K562 (cell line): ENCODE measurements at regions not wholly inside any gene's neighbourhood (a gene's known extent, or its start where the extent isn't known, plus 50 kb on each side); places are given as distances from the start of the nearest gene placed in this dataset.

Experiments used
- ATAC-seq: fragments of 200-7000 bp; cut with Tn5 transposase; 3 replicates; pipeline ENCODE4 v1.9.1; 2020; ENCODE audit warnings: moderate library complexity
- BruUV-seq: library from RNA; stranded (reverse); fragments of 400-500 nt; replicated peaks from 2 replicates; lab custom pipeline; 2021; lab: Mats Ljungman, UMichigan
- CTCF ChIA-PET: fragments of 300-600 bp; formaldehyde crosslinking; extraction: SDS; loops from one replicate; lab custom pipeline; 2021; ENCODE audit warnings: low intra/inter-chr PET ratio; lab: Yijun Ruan, JAX
- POLR2A ChIA-PET: fragments of 300-600, 350-650 bp; sonication (Branson Sonifier 250); formaldehyde crosslinking; extraction: SDS; loops from one replicate; lab custom pipeline; 2021; ENCODE audit warnings: antibody characterized with exemption, inconsistent platforms; lab: Yijun Ruan, JAX
- DNase-seq, 4 experiments: peaks; one replicate each; pipeline versions ENCODE4 v3.0.0 to v3.0.0-alpha.2; 2011 to 2018; ENCODE audit warnings: low spot score in 3 of 4, mixed read lengths in 3 of 4; ENCODE audit errors: extremely low read depth in 1 of 4
- FAIRE-seq: peaks from 2 replicates; lab custom pipeline; 2011; peaks lifted over from hg19 to GRCh38; lab: Jason Lieb, UNC
- H2AFZ ChIP-seq: 2 replicates; pipeline ENCODE4 v1.6.0; 2011; ENCODE audit warnings: low read depth, low read length, control low read depth, inconsistent platforms
- H3K27ac ChIP-seq: fragments of 200-600 bp; 3 replicates; pipeline ENCODE4 v1.8.0; 2011; ENCODE audit warnings: low read depth, mild to moderate bottlenecking, control low read depth, inconsistent platforms, low read length, moderate library complexity, mixed read lengths; ENCODE audit errors: extremely low read depth
- H3K27me3 ChIP-seq, 2 experiments: fragments of 300-600 bp in 1 of 2; 2 replicates in 1 of 2; 3 replicates in 1 of 2; pipeline versions ENCODE4 v1.6.0 to v1.8.0; 2011; ENCODE audit warnings: inconsistent platforms in 2 of 2, low read length in 2 of 2, mild to moderate bottlenecking in 1 of 2, mixed read lengths in 1 of 2, moderate library complexity in 1 of 2; ENCODE audit not compliant: control insufficient read depth in 2 of 2, insufficient read depth in 2 of 2
- H3K36me3 ChIP-seq: fragments of 300-600 bp; 3 replicates; pipeline ENCODE4 v1.8.0; 2011; ENCODE audit warnings: mild to moderate bottlenecking, low read length, inconsistent platforms; ENCODE audit not compliant: control insufficient read depth, insufficient read depth
- H3K4me1 ChIP-seq, 2 experiments: fragments of 200-600 bp in 1 of 2; replicated peaks in 1 of 2; 2 replicates in 1 of 2; 3 replicates in 1 of 2; pipeline versions ENCODE4 v1.5.1 to v1.8.0; 2011; ENCODE audit warnings: inconsistent platforms in 2 of 2, low read length in 2 of 2, mild to moderate bottlenecking in 1 of 2, mixed read lengths in 1 of 2, moderate library complexity in 1 of 2; ENCODE audit not compliant: control insufficient read depth in 2 of 2, insufficient read depth in 2 of 2
- H3K4me2 ChIP-seq: 2 replicates; pipeline ENCODE4 v1.6.1; 2011; ENCODE audit warnings: low read length, control low read depth, inconsistent platforms, mixed read lengths; ENCODE audit not compliant: insufficient read depth
- H3K4me3 ChIP-seq: fragments of 200-600 bp; sonication (generic), shearing (Covaris generic); 2 replicates; pipeline ENCODE4 v1.5.1; 2016; ENCODE audit warnings: control low read depth, inconsistent platforms
- H3K79me2 ChIP-seq: fragments of 200-600 bp; 3 replicates; pipeline ENCODE4 v1.8.0; 2011; ENCODE audit warnings: low read length, inconsistent platforms; ENCODE audit not compliant: control insufficient read depth, insufficient read depth
- H3K9ac ChIP-seq, 2 experiments: 2 replicates each; pipeline versions ENCODE4 v1.6.0 to v1.6.1; 2011; ENCODE audit warnings: low read depth in 2 of 2, low read length in 2 of 2, control low read depth in 1 of 2, inconsistent platforms in 1 of 2, mild to moderate bottlenecking in 1 of 2, mixed read lengths in 1 of 2; ENCODE audit not compliant: insufficient read depth in 1 of 2
- H3K9me1 ChIP-seq: one replicate; pipeline ENCODE4 v1.6.0; 2011; ENCODE audit warnings: inconsistent platforms, mild to moderate bottlenecking, low read length, moderate library complexity; ENCODE audit not compliant: control insufficient read depth, insufficient read depth
- H3K9me3 ChIP-seq: replicated peaks from 2 replicates; pipeline ENCODE4 v1.5.1; 2011; ENCODE audit warnings: low read depth, low read length, inconsistent platforms; ENCODE audit not compliant: control insufficient read depth, insufficient read depth
- H4K20me1 ChIP-seq: replicated peaks from 2 replicates; pipeline ENCODE4 v1.6.1; 2011; ENCODE audit warnings: low read length, inconsistent platforms, mixed read lengths; ENCODE audit not compliant: control insufficient read depth, insufficient read depth
- CREB5 ChIP-seq: fragments of 250-450 bp; sonication (Bioruptor Pico); IDR thresholded peaks from 2 replicates; pipeline ENCODE4 v1.5.0; 2020; ENCODE audit warnings: mild to moderate bottlenecking
- E2F6 ChIP-seq, 2 experiments: IDR thresholded peaks; 2 replicates each; pipeline ENCODE4 v1.6.1; 2011; ENCODE audit warnings: borderline replicate concordance in 1 of 2, control low read depth in 1 of 2, low read depth in 1 of 2, low read length in 1 of 2, mild to moderate bottlenecking in 1 of 2, mixed read lengths in 1 of 2, moderate library complexity in 1 of 2; ENCODE audit not compliant: insufficient read depth in 1 of 2, insufficient read length in 1 of 2, poor library complexity in 1 of 2, severe bottlenecking in 1 of 2; ENCODE audit errors: extremely low read depth in 1 of 2
- ELF2 ChIP-seq: fragments of 250-450 bp; sonication (Bioruptor Pico); IDR thresholded peaks from 2 replicates; pipeline ENCODE4 v1.5.0; 2021; ENCODE audit warnings: mild to moderate bottlenecking
- ELK3 ChIP-seq: fragments of 450-650 bp; formaldehyde crosslinking; IDR thresholded peaks from 2 replicates; pipeline ENCODE4 v1.4.0; 2020; ENCODE audit warnings: mild to moderate bottlenecking
- MAX ChIP-seq: sonication (generic); formaldehyde crosslinking; IDR thresholded peaks from 2 replicates; pipeline ENCODE4 v1.9.0; 2022; ENCODE audit warnings: mild to moderate bottlenecking, missing genetic modification reagents
- RBM17 ChIP-seq: fragments of 200-400 bp; formaldehyde crosslinking; IDR thresholded peaks from 2 replicates; pipeline ENCODE4 v1.6.1; 2017; ENCODE audit warnings: low read depth, mild to moderate bottlenecking, low read length, borderline replicate concordance
- ZNF121 ChIP-seq: sonication (generic); formaldehyde crosslinking; conservative IDR thresholded peaks from 2 replicates; pipeline ENCODE4 v1.8.0; 2022; ENCODE audit warnings: missing genetic modification reagents
- ZNF407 ChIP-seq: fragments of 450-650 bp; IDR thresholded peaks from 2 replicates; pipeline ENCODE4 v1.6.1; 2016; ENCODE audit warnings: low read depth
- WGBS: fragments of 100-300 bp; shearing (Covaris generic); methylation state at CpG from one replicate; pipeline ENCODE4 v1.1.6; 2016; ENCODE audit warnings: low coverage, mixed read lengths; ENCODE audit not compliant: insufficient coverage; ENCODE audit errors: missing lambda C conversion rate; 5-methylcytosine and 5-hydroxymethylcytosine counted together
- in situ Hi-C: fragments of 300-500 bp; cut with MboI; formaldehyde crosslinking; loops from 4 replicates; pipeline ENCODE4 v1.15.0; 2018; ENCODE audit warnings: inconsistent platforms, mixed read lengths
- intact Hi-C: fragments of 100-400 bp; cut with micrococcal nuclease; formaldehyde crosslinking; loops from 2 replicates; pipeline ENCODE4 v1.14.2; 2022

GRCh38 chr6:110044096-110044495, 66.0 kb downstream of the GPR6 start:
- no peak overlapping the region for H3K4me3 ChIP-seq
- ChIA-PET POLR2A (interaction anchor here (0.6 kb wide), 2 partner anchors 220 to 551 kb away, joined by 3 read pairs; no protein-coding TSS in a partner anchor), CTCF (interaction anchor here (0.5 kb wide), 1 partner anchor 179 kb away, joined by 3 read pairs; no protein-coding TSS in a partner anchor)
- BruUV-seq: no TSS peak
- intact Hi-C loops: no loop called here
- ATAC-seq (no peak), DNase-seq (no peak), FAIRE-seq (no peak)
- WGBS: 0% methylated on average over 6 of the region's 6 CpGs
- H3K4me1 ChIP-seq: no peaks in the 10 kb centered on the region
- no peaks in the 10 kb centered on the region for H3K9me1 ChIP-seq
- no peaks in the 10 kb centered on the region for H3K79me2 ChIP-seq
- H3K4me2 ChIP-seq: no peak overlapping the region
- no peak overlapping the region for H3K9ac ChIP-seq
- 0 out of 2 replicates have a peak, but pooled peaks cover 2% of the 10 kb centered on the region for H3K9me3 ChIP-seq
- no peak overlapping the region for H3K27ac ChIP-seq
- no peaks in the 10 kb centered on the region for H4K20me1 ChIP-seq
- H3K36me3 ChIP-seq: no peaks in the 10 kb centered on the region
- H3K27me3 ChIP-seq: peaks cover 0 to 10% of the 10 kb centered on the region in 2 experiments; a peak in 2 of 5 replicates
- in situ Hi-C loops: loop anchor here (10.0 to 25.0 kb wide), 2 partner anchors 351 to 507 kb away; no protein-coding TSS in a partner anchor
- H2AFZ ChIP-seq: no peak overlapping the region
- TF ChIP-seq E2F6 (IDR thresholded peaks at IDR 0.05; ENCODE audit: borderline replicate concordance in 1 of 2, extremely low read depth in 1 of 2, insufficient read depth in 1 of 2, insufficient read length in 1 of 2, low read depth in 1 of 2, low read length in 1 of 2, poor library complexity in 1 of 2, severe bottlenecking in 1 of 2) (no peak), ELK3 (CRISPR knock-in tag) (no peak), ELF2 (CRISPR knock-in tag) (no peak), CREB5 (CRISPR knock-in tag) (no peak), RBM17 (no peak), ZNF121 (CRISPR knock-in tag) (no peak), MAX (CRISPR knock-in tag) (no peak), ZNF407 (no peak)
